Mammary epithelial cell (primary cell): ENCODE measurements at regions not wholly inside any gene's neighbourhood (a gene's known extent, or its start where the extent isn't known, plus 50 kb on each side); places are given as distances from the start of the nearest gene placed in this dataset.

Source experiments
- EZH2 ChIP-seq: IDR thresholded peaks from 2 replicates; pipeline ENCODE4 v1.6.1; 2012; ENCODE audit warnings: low read length, inconsistent platforms, borderline replicate concordance
- TF ChIP-seq, protein P1 (sequence below), 2 donors: IDR thresholded peaks in 1 of 2; conservative IDR thresholded peaks in 1 of 2; 2 replicates each; pipeline ENCODE4 v1.5.1; 2011 to 2012; ENCODE audit warnings: inconsistent platforms in 2 of 2, low read length in 2 of 2, mild to moderate bottlenecking in 2 of 2, control low read depth in 1 of 2, low read depth in 1 of 2; ENCODE audit not compliant: insufficient read depth in 1 of 2; ENCODE audit errors: extremely low read depth in 1 of 2

DNA sequence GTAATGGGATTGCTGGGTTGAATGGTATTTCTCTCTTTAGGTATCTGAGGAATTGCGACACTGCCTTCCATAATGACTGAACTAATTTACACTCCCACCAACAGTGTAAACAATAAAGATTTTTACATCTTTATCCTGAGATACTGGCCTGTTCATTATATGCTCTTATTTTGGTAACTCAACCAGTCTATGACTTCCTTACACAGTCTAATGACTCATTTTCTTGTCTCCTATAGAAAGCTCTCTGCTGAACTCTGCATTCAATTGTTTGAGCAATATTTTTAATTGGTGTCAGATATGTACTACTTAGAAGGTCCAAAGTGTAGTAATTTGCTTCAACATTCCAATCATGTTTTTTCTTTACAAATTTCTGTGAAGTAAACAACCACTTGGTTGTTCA is 1351.8 kb downstream of the FSCB start:
- TF ChIP-seq, protein P1, sequence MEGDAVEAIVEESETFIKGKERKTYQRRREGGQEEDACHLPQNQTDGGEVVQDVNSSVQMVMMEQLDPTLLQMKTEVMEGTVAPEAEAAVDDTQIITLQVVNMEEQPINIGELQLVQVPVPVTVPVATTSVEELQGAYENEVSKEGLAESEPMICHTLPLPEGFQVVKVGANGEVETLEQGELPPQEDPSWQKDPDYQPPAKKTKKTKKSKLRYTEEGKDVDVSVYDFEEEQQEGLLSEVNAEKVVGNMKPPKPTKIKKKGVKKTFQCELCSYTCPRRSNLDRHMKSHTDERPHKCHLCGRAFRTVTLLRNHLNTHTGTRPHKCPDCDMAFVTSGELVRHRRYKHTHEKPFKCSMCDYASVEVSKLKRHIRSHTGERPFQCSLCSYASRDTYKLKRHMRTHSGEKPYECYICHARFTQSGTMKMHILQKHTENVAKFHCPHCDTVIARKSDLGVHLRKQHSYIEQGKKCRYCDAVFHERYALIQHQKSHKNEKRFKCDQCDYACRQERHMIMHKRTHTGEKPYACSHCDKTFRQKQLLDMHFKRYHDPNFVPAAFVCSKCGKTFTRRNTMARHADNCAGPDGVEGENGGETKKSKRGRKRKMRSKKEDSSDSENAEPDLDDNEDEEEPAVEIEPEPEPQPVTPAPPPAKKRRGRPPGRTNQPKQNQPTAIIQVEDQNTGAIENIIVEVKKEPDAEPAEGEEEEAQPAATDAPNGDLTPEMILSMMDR (conservative IDR thresholded peaks at IDR 0.05 in 1 of 2, IDR thresholded peaks at IDR 0.05 in 1 of 2; ENCODE audit: extremely low read depth in 1 of 2, insufficient read depth in 1 of 2, low read depth in 1 of 2, low read length in 2 of 2), result no peak
- TF ChIP-seq EZH2, result no peak
